ENCODE measurements at regions not wholly inside any gene's neighbourhood (a gene's known extent, or its start where the extent isn't known, plus 50 kb on each side); places are given as distances from the start of the nearest gene placed in this dataset.

DNA sequence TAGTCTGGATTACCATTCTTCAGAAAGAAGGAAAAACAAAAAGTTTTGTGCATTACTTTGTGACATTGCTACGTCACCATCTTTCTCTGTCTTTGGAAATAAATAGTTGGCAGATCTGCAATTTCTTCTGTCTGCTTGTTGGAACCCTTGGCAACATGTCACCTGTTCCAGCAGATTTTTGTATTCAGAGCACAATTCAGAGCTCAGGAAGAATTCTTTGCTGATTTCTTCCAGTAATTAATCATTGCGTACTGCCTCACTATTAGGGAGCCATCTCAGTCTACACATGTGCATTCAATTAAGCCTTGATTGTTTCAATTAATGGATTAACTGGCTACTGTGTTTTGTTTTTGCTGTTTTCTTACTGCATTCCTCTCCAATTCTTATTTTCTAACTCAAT lies 467.2 kb downstream of the CDH8 start (continued):
- TF ChIP-seq, protein P1, sequence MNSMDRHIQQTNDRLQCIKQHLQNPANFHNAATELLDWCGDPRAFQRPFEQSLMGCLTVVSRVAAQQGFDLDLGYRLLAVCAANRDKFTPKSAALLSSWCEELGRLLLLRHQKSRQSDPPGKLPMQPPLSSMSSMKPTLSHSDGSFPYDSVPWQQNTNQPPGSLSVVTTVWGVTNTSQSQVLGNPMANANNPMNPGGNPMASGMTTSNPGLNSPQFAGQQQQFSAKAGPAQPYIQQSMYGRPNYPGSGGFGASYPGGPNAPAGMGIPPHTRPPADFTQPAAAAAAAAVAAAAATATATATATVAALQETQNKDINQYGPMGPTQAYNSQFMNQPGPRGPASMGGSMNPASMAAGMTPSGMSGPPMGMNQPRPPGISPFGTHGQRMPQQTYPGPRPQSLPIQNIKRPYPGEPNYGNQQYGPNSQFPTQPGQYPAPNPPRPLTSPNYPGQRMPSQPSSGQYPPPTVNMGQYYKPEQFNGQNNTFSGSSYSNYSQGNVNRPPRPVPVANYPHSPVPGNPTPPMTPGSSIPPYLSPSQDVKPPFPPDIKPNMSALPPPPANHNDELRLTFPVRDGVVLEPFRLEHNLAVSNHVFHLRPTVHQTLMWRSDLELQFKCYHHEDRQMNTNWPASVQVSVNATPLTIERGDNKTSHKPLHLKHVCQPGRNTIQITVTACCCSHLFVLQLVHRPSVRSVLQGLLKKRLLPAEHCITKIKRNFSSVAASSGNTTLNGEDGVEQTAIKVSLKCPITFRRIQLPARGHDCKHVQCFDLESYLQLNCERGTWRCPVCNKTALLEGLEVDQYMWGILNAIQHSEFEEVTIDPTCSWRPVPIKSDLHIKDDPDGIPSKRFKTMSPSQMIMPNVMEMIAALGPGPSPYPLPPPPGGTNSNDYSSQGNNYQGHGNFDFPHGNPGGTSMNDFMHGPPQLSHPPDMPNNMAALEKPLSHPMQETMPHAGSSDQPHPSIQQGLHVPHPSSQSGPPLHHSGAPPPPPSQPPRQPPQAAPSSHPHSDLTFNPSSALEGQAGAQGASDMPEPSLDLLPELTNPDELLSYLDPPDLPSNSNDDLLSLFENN (IDR thresholded peaks at IDR 0.05; ENCODE audit: low read depth in 2 of 2, low read length in 2 of 2): no peak
- no peak for TF ChIP-seq KDM2B (CRISPR knock-in tag; IDR thresholded peaks at IDR 0.05)
- TF ChIP-seq ZNF79 (CRISPR knock-in tag; IDR thresholded peaks at IDR 0.05; ENCODE audit: low read depth): no peak
- TF ChIP-seq MTA3 (IDR thresholded peaks at IDR 0.05; ENCODE audit: borderline replicate concordance): no peak
- TF ChIP-seq, protein P2, sequence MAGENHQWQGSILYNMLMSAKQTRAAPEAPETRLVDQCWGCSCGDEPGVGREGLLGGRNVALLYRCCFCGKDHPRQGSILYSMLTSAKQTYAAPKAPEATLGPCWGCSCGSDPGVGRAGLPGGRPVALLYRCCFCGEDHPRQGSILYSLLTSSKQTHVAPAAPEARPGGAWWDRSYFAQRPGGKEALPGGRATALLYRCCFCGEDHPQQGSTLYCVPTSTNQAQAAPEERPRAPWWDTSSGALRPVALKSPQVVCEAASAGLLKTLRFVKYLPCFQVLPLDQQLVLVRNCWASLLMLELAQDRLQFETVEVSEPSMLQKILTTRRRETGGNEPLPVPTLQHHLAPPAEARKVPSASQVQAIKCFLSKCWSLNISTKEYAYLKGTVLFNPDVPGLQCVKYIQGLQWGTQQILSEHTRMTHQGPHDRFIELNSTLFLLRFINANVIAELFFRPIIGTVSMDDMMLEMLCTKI (IDR thresholded peaks at IDR 0.05; ENCODE audit: partially characterized antibody): no peak
- TF ChIP-seq, protein P3, sequence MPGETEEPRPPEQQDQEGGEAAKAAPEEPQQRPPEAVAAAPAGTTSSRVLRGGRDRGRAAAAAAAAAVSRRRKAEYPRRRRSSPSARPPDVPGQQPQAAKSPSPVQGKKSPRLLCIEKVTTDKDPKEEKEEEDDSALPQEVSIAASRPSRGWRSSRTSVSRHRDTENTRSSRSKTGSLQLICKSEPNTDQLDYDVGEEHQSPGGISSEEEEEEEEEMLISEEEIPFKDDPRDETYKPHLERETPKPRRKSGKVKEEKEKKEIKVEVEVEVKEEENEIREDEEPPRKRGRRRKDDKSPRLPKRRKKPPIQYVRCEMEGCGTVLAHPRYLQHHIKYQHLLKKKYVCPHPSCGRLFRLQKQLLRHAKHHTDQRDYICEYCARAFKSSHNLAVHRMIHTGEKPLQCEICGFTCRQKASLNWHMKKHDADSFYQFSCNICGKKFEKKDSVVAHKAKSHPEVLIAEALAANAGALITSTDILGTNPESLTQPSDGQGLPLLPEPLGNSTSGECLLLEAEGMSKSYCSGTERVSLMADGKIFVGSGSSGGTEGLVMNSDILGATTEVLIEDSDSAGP (CRISPR knock-in tag; IDR thresholded peaks at IDR 0.05): no peak
- TF ChIP-seq E2F3 (CRISPR knock-in tag; IDR thresholded peaks at IDR 0.05): no peak
- TF ChIP-seq, protein P4, sequence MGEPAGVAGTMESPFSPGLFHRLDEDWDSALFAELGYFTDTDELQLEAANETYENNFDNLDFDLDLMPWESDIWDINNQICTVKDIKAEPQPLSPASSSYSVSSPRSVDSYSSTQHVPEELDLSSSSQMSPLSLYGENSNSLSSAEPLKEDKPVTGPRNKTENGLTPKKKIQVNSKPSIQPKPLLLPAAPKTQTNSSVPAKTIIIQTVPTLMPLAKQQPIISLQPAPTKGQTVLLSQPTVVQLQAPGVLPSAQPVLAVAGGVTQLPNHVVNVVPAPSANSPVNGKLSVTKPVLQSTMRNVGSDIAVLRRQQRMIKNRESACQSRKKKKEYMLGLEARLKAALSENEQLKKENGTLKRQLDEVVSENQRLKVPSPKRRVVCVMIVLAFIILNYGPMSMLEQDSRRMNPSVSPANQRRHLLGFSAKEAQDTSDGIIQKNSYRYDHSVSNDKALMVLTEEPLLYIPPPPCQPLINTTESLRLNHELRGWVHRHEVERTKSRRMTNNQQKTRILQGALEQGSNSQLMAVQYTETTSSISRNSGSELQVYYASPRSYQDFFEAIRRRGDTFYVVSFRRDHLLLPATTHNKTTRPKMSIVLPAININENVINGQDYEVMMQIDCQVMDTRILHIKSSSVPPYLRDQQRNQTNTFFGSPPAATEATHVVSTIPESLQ (CRISPR knock-in tag; IDR thresholded peaks at IDR 0.05): no peak
- TF ChIP-seq, protein P5, sequence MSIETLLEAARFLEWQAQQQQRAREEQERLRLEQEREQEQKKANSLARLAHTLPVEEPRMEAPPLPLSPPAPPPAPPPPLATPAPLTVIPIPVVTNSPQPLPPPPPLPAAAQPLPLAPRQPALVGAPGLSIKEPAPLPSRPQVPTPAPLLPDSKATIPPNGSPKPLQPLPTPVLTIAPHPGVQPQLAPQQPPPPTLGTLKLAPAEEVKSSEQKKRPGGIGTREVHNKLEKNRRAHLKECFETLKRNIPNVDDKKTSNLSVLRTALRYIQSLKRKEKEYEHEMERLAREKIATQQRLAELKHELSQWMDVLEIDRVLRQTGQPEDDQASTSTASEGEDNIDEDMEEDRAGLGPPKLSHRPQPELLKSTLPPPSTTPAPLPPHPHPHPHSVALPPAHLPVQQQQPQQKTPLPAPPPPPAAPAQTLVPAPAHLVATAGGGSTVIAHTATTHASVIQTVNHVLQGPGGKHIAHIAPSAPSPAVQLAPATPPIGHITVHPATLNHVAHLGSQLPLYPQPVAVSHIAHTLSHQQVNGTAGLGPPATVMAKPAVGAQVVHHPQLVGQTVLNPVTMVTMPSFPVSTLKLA (conservative IDR thresholded peaks at IDR 0.05): no peak
- TF ChIP-seq NFXL1 (CRISPR knock-in tag; IDR thresholded peaks at IDR 0.05): no peak
- no peak for TF ChIP-seq IRF2 (CRISPR knock-in tag; IDR thresholded peaks at IDR 0.05)
- TF ChIP-seq CEBPG (CRISPR knock-in tag; IDR thresholded peaks at IDR 0.05): no peak
- no peak for TF ChIP-seq CEBPG (tag; conservative IDR thresholded peaks at IDR 0.05 in 1 of 2, IDR thresholded peaks at IDR 0.05 in 1 of 2)
- TF ChIP-seq, protein P6, sequence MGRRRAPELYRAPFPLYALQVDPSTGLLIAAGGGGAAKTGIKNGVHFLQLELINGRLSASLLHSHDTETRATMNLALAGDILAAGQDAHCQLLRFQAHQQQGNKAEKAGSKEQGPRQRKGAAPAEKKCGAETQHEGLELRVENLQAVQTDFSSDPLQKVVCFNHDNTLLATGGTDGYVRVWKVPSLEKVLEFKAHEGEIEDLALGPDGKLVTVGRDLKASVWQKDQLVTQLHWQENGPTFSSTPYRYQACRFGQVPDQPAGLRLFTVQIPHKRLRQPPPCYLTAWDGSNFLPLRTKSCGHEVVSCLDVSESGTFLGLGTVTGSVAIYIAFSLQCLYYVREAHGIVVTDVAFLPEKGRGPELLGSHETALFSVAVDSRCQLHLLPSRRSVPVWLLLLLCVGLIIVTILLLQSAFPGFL (CRISPR knock-in tag; IDR thresholded peaks at IDR 0.05): no peak
- TF ChIP-seq SREBF2 (CRISPR knock-in tag; IDR thresholded peaks at IDR 0.05): no peak
